HFFc6 (cell line): ENCODE measurements at regions not wholly inside any gene's neighbourhood (a gene's known extent, or its start where the extent isn't known, plus 50 kb on each side); places are given as distances from the start of the nearest gene placed in this dataset.

Experiments
- DNase-seq: peaks from one replicate; pipeline ENCODE4 v3.0.0-alpha.2; 2018
- H3K27ac Mint-ChIP-seq: 2 replicates; pipeline ENCODE4 v1.8.0; 2020; ENCODE audit warnings: mild to moderate bottlenecking, mixed read lengths
- H3K27me3 Mint-ChIP-seq: 2 replicates; pipeline ENCODE4 v1.8.0; 2021; ENCODE audit warnings: mild to moderate bottlenecking, moderate library complexity, mixed read lengths; ENCODE audit not compliant: insufficient read depth
- H3K36me3 Mint-ChIP-seq: 2 replicates; pipeline ENCODE4 v1.8.0; 2021; ENCODE audit warnings: low read depth, mixed read lengths
- H3K4me1 Mint-ChIP-seq: 2 replicates; pipeline ENCODE4 v1.8.0; 2020; ENCODE audit warnings: low read depth, mixed read lengths
- H3K4me3 Mint-ChIP-seq: 2 replicates; pipeline ENCODE4 v1.8.0; 2020; ENCODE audit warnings: mild to moderate bottlenecking, moderate library complexity, mixed read lengths
- H3K9me3 Mint-ChIP-seq: 2 replicates; pipeline ENCODE4 v1.8.0; 2020; ENCODE audit warnings: mild to moderate bottlenecking, mixed read lengths
- TF ChIP-seq, protein P1 (sequence below): fragments of 200-600 bp; sonication (generic); IDR thresholded peaks from 2 replicates; pipeline ENCODE4 v1.5.0; 2021; ENCODE audit warnings: antibody characterized with exemption, mild to moderate bottlenecking

DNA sequence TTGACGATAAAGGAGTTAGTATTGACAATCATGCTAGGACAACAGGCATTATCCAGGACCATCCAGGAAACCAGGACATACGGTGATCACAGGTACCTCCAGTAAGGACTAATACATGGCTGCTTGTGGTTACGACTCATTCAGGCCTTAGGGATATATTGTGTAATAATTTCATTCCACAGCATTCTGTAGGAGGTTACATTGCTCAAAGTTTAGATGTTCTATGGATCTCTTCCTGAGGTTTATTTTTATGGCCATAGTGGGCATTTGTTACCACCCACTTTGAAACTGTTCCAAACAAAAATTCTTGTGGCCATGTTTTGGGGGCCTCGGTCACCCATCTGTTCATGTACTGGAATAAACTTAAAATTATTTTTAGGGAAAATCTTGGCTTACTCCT lies 431.6 kb downstream of the METTL4 start:
- Mint-ChIP-seq H3K36me3 (no peaks in the 10 kb centered on the region), H3K4me3 (no peak overlapping the region), H3K27me3 (peaks cover 19% of the 10 kb centered on the region), H3K4me1 (peaks cover 25% of the 10 kb centered on the region), H3K9me3 (no peaks in the 10 kb centered on the region), H3K27ac (no peak overlapping the region)
- peak; percentile 50 for DNase-seq
- TF ChIP-seq, protein P1, sequence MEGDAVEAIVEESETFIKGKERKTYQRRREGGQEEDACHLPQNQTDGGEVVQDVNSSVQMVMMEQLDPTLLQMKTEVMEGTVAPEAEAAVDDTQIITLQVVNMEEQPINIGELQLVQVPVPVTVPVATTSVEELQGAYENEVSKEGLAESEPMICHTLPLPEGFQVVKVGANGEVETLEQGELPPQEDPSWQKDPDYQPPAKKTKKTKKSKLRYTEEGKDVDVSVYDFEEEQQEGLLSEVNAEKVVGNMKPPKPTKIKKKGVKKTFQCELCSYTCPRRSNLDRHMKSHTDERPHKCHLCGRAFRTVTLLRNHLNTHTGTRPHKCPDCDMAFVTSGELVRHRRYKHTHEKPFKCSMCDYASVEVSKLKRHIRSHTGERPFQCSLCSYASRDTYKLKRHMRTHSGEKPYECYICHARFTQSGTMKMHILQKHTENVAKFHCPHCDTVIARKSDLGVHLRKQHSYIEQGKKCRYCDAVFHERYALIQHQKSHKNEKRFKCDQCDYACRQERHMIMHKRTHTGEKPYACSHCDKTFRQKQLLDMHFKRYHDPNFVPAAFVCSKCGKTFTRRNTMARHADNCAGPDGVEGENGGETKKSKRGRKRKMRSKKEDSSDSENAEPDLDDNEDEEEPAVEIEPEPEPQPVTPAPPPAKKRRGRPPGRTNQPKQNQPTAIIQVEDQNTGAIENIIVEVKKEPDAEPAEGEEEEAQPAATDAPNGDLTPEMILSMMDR = no peak

DNA sequence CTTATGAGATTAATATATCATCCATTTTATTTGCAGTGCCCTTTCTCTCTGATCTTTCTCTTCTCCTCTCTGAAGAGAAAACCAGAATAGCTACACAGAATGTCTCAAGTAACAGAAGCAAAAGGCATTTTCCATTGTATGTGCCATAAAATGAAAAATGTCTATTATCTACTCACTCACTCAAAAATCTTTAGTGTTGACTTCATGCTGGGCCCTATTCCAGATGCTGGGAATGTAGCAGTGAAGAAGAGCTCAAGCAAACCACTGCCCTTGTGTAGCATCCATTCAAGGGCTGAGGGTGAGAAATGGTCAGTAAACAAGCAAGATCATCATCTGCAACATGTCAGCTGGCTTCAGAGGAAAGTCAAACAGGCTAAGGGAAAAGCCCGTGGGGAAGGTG lies 427.7 kb downstream of the METTL4 start:
- TF ChIP-seq, protein P1 = no peak
- DNase-seq = no peak
- peaks cover 31% of the 10 kb centered on the region for H3K27me3 Mint-ChIP-seq

DNA sequence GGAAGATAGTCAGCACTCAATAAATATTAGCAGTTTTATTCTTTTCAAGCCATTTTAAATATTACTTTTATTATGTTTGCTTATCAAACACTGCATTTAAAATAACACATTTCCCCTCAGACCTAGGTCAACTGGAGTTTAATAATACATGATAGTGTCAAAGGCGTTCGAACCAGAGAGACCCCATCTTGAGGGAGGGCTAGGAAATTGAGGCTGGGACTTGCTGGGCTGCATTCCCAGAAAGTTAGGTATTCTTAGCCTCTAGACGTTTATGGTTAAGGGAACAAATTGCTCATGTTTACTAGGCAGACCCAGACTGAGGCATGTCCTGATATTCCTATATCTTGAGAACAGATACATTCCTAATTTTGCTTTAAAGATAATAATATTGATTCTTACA lies 426.5 kb downstream of the METTL4 start:
- Mint-ChIP-seq H3K4me1 (peaks cover 38% of the 10 kb centered on the region), H3K27ac (no peak overlapping the region), H3K36me3 (no peaks in the 10 kb centered on the region), H3K4me3 (no peak overlapping the region), H3K9me3 (no peaks in the 10 kb centered on the region), H3K27me3 (peaks cover 35% of the 10 kb centered on the region)
- no peak for DNase-seq
- TF ChIP-seq, protein P1 = no peak

More for the DNA sequence above, 427.7 kb downstream of the METTL4 start:
- peaks cover 46% of the 10 kb centered on the region for H3K4me1 Mint-ChIP-seq
- H3K27ac Mint-ChIP-seq = no peak overlapping the region
- no peaks in the 10 kb centered on the region for H3K36me3 Mint-ChIP-seq
- H3K9me3 Mint-ChIP-seq = no peaks in the 10 kb centered on the region
- no peak overlapping the region for H3K4me3 Mint-ChIP-seq

DNA sequence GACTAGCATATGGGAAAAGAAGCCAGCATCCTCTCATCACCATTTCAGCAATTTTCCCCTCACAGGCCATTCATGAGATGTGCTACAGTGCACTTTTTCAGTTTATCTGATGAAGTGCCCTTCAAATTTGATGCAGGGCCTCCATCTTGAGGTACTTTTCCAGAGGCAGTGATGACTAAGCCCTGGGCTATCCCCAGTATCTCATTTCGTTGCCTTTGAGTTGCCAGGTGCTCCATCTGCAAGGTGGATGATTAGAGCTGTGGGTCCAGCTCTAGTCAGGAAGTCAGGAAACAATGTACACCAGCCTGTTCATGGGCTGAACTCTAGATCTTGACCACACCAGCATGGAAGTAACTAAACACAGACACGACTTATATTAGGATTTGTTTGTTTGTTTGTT lies 425.2 kb downstream of the METTL4 start:
- H3K9me3 Mint-ChIP-seq = no peaks in the 10 kb centered on the region
- DNase-seq = no peak
- H3K4me3 Mint-ChIP-seq = no peak overlapping the region
- peaks cover 40% of the 10 kb centered on the region for H3K27me3 Mint-ChIP-seq
- peaks cover 27% of the 10 kb centered on the region for H3K4me1 Mint-ChIP-seq
- no peaks in the 10 kb centered on the region for H3K36me3 Mint-ChIP-seq
- TF ChIP-seq, protein P1 = no peak
- no peak overlapping the region for H3K27ac Mint-ChIP-seq

DNA sequence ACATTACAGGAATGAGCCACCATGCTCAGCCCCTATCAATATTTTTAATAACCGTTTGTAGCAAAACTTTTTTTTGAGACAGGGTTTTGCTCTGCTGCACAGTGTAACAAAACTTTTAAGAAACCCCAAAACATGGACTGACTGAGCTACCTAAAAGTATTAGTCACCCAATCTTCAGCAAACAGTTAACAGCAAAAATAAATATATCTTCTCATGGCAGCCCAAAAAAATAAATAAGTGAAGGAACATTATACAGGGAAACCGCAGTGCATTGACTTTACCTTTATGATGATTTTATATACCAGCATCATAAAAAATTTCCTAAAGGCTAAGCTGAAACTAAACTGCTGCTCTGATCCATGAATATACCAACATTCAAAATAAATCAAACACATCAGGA lies 424.6 kb downstream of the METTL4 start:
- Mint-ChIP-seq H3K27ac (no peak overlapping the region), H3K9me3 (no peaks in the 10 kb centered on the region), H3K4me1 (peaks cover 27% of the 10 kb centered on the region), H3K4me3 (no peak overlapping the region), H3K36me3 (no peaks in the 10 kb centered on the region), H3K27me3 (peaks cover 43% of the 10 kb centered on the region)
- no peak for DNase-seq
- TF ChIP-seq, protein P1 = no peak
